Mammary epithelial cell (primary cell): ENCODE measurements at regions not wholly inside any gene's neighbourhood (a gene's known extent, or its start where the extent isn't known, plus 50 kb on each side); places are given as distances from the start of the nearest gene placed in this dataset.

Source experiments
- EZH2 ChIP-seq: IDR thresholded peaks from 2 replicates; pipeline ENCODE4 v1.6.1; 2012; ENCODE audit warnings: low read length, inconsistent platforms, borderline replicate concordance
- TF ChIP-seq, protein P1 (sequence below), 2 donors: IDR thresholded peaks in 1 of 2; conservative IDR thresholded peaks in 1 of 2; 2 replicates each; pipeline ENCODE4 v1.5.1; 2011 to 2012; ENCODE audit warnings: inconsistent platforms in 2 of 2, low read length in 2 of 2, mild to moderate bottlenecking in 2 of 2, control low read depth in 1 of 2, low read depth in 1 of 2; ENCODE audit not compliant: insufficient read depth in 1 of 2; ENCODE audit errors: extremely low read depth in 1 of 2

GRCh38 chr22:47293368-47294221 lies 531.1 kb downstream of the TBC1D22A start:
- TF ChIP-seq, protein P1, sequence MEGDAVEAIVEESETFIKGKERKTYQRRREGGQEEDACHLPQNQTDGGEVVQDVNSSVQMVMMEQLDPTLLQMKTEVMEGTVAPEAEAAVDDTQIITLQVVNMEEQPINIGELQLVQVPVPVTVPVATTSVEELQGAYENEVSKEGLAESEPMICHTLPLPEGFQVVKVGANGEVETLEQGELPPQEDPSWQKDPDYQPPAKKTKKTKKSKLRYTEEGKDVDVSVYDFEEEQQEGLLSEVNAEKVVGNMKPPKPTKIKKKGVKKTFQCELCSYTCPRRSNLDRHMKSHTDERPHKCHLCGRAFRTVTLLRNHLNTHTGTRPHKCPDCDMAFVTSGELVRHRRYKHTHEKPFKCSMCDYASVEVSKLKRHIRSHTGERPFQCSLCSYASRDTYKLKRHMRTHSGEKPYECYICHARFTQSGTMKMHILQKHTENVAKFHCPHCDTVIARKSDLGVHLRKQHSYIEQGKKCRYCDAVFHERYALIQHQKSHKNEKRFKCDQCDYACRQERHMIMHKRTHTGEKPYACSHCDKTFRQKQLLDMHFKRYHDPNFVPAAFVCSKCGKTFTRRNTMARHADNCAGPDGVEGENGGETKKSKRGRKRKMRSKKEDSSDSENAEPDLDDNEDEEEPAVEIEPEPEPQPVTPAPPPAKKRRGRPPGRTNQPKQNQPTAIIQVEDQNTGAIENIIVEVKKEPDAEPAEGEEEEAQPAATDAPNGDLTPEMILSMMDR (conservative IDR thresholded peaks at IDR 0.05 in 1 of 2, IDR thresholded peaks at IDR 0.05 in 1 of 2; ENCODE audit: extremely low read depth in 1 of 2, insufficient read depth in 1 of 2, low read depth in 1 of 2, low read length in 2 of 2): no peak
- no peak for TF ChIP-seq EZH2
